WTC11 (cell line): ENCODE measurements at regions not wholly inside any gene's neighbourhood (a gene's known extent, or its start where the extent isn't known, plus 50 kb on each side); places are given as distances from the start of the nearest gene placed in this dataset.

Experiments
- ATAC-seq: fragments of 200-7000 bp; cut with Tn5 transposase; 2 replicates; pipeline ENCODE4 v1.10.0; 2021; ENCODE audit warnings: mild to moderate bottlenecking, moderate library complexity
- CTCF ChIA-PET: fragments of 300-600 bp; sonication (Branson Sonifier 250); formaldehyde crosslinking; loops from one replicate; lab custom pipeline; 2021; ENCODE audit warnings: antibody characterized with exemption; lab: Charles Lee
- POLR2A ChIA-PET: fragments of 350-600 bp; sonication (Branson Sonifier 250); formaldehyde crosslinking; loops from one replicate; lab custom pipeline; 2021; ENCODE audit warnings: antibody characterized with exemption; lab: Charles Lee
- DNase-seq: peaks from one replicate; pipeline ENCODE4 v3.0.0; 2021; ENCODE audit warnings: low spot score
- H3K27ac Mint-ChIP-seq: 2 replicates; pipeline ENCODE4 v1.8.0; 2021; ENCODE audit warnings: mixed read lengths
- H3K27me3 Mint-ChIP-seq: 2 replicates; pipeline ENCODE4 v1.8.0; 2021; ENCODE audit warnings: low read depth, mild to moderate bottlenecking, moderate library complexity, mixed read lengths
- H3K36me3 Mint-ChIP-seq: 2 replicates; pipeline ENCODE4 v1.8.0; 2021; ENCODE audit warnings: mixed read lengths
- H3K4me1 Mint-ChIP-seq: 2 replicates; pipeline ENCODE4 v1.8.0; 2022; ENCODE audit warnings: mixed read lengths
- H3K4me3 Mint-ChIP-seq: 2 replicates; pipeline ENCODE4 v1.8.0; 2021; ENCODE audit warnings: mild to moderate bottlenecking, moderate library complexity, mixed read lengths
- H3K9me3 Mint-ChIP-seq: 2 replicates; pipeline ENCODE4 v1.8.0; 2021; ENCODE audit warnings: mixed read lengths
- CREB1 ChIP-seq: sonication (generic); formaldehyde crosslinking; IDR thresholded peaks from 2 replicates; pipeline ENCODE4 v1.8.0; 2023; ENCODE audit warnings: mild to moderate bottlenecking, missing genetic modification reagents
- CREM ChIP-seq: sonication (generic); formaldehyde crosslinking; IDR thresholded peaks from 2 replicates; pipeline ENCODE4 v1.8.1; 2022; ENCODE audit warnings: mild to moderate bottlenecking, missing genetic modification reagents, moderate library complexity
- ESRRA ChIP-seq: sonication (generic); formaldehyde crosslinking; IDR thresholded peaks from 2 replicates; pipeline ENCODE4 v1.8.1; 2022; ENCODE audit warnings: mild to moderate bottlenecking, missing genetic modification reagents, borderline replicate concordance
- FOXP1 ChIP-seq: sonication (generic); formaldehyde crosslinking; IDR thresholded peaks from 2 replicates; pipeline ENCODE4 v1.8.0; 2022; ENCODE audit warnings: missing genetic modification reagents, mild to moderate bottlenecking, moderate library complexity, borderline replicate concordance
- IRF2 ChIP-seq: sonication (generic); formaldehyde crosslinking; IDR thresholded peaks from 2 replicates; pipeline ENCODE4 v1.8.0; 2022; ENCODE audit warnings: low read depth, missing genetic modification reagents, borderline replicate concordance
- NFE2L1 ChIP-seq: sonication (generic); formaldehyde crosslinking; IDR thresholded peaks from 2 replicates; pipeline ENCODE4 v1.8.1; 2023; ENCODE audit warnings: missing genetic modification reagents
- PREB ChIP-seq: sonication (generic); formaldehyde crosslinking; IDR thresholded peaks from 2 replicates; pipeline ENCODE4 v1.8.1; 2022; ENCODE audit warnings: mild to moderate bottlenecking, missing genetic modification reagents, moderate library complexity, borderline replicate concordance
- RORB ChIP-seq: fragments of 250-450 bp; sonication (Bioruptor Pico); IDR thresholded peaks from 2 replicates; pipeline ENCODE4 v1.9.0; 2021; ENCODE audit warnings: mild to moderate bottlenecking
- TCF7 ChIP-seq: sonication (generic); formaldehyde crosslinking; IDR thresholded peaks from 2 replicates; pipeline ENCODE4 v1.8.0; 2022; ENCODE audit warnings: mild to moderate bottlenecking, low read depth, missing genetic modification reagents, moderate library complexity
- ZMAT4 ChIP-seq: fragments of 250-450 bp; sonication (Bioruptor Pico); IDR thresholded peaks from 2 replicates; pipeline ENCODE4 v1.9.0; 2021; ENCODE audit warnings: mild to moderate bottlenecking
- ZNF219 ChIP-seq: sonication (generic); formaldehyde crosslinking; IDR thresholded peaks from 2 replicates; pipeline ENCODE4 v1.8.0; 2023; ENCODE audit warnings: missing genetic modification reagents, mild to moderate bottlenecking, borderline replicate concordance
- ZNF281 ChIP-seq: sonication (generic); formaldehyde crosslinking; IDR thresholded peaks from 2 replicates; pipeline ENCODE4 v1.8.0; 2023; ENCODE audit warnings: mild to moderate bottlenecking, missing genetic modification reagents
- ZNF423 ChIP-seq: fragments of 250-450 bp; sonication (Bioruptor Pico); IDR thresholded peaks from 2 replicates; pipeline ENCODE4 v2.1.2; 2022; ENCODE audit warnings: mild to moderate bottlenecking, moderate library complexity
- TF ChIP-seq, protein P1 (sequence below): fragments of 250-450 bp; sonication (Bioruptor Pico); IDR thresholded peaks from 2 replicates; pipeline ENCODE4 v1.9.0; 2021; ENCODE audit warnings: mild to moderate bottlenecking, borderline replicate concordance
- TF ChIP-seq, protein P2 (sequence below): sonication (generic); formaldehyde crosslinking; IDR thresholded peaks from 2 replicates; pipeline ENCODE4 v1.8.1; 2023; ENCODE audit warnings: mild to moderate bottlenecking, missing genetic modification reagents, borderline replicate concordance
- TF ChIP-seq, protein P3 (sequence below): sonication (generic); formaldehyde crosslinking; conservative IDR thresholded peaks from 2 replicates; pipeline ENCODE4 v1.8.1; 2023; ENCODE audit warnings: mild to moderate bottlenecking, low read depth, missing genetic modification reagents, moderate library complexity

DNA sequence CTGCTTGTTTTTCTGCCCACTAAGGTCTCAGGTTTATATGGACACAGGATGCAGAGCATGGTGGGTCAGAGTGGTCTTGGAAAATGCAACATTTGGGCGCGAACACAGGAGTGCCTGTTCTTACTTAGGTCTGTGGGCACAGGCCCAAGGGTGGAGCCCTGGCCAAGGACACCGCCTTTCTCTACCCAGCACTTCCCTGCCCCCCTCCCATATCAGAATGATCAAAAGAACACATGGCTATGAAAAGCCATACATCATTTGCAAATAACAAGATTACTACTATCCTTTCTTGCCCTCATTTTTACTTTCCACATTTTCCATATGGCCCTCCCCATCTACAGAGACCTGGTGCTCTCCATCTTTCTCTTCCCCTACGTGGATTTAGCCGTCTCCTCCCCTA is 162.2 kb downstream of the ENC1 start:
- DNase-seq (no peak), ATAC-seq (no peak)
- no peaks in the 10 kb centered on the region for H3K9me3 Mint-ChIP-seq
- H3K27me3 Mint-ChIP-seq = no peaks in the 10 kb centered on the region
- POLR2A ChIA-PET = interaction anchor here (0.7 kb wide), 1 partner anchor 9 kb away, joined by 4 read pairs; no protein-coding TSS in a partner anchor
- CTCF ChIA-PET = no interaction called here
- no peak overlapping the region for H3K27ac Mint-ChIP-seq
- H3K36me3 Mint-ChIP-seq = no peaks in the 10 kb centered on the region
- H3K4me3 Mint-ChIP-seq = no peak overlapping the region
- no peak for TF ChIP-seq NFE2L1
- TF ChIP-seq ZMAT4 (CRISPR knock-in tag) = no peak
- TF ChIP-seq RORB (CRISPR knock-in tag) = no peak
- no peak for TF ChIP-seq ESRRA (CRISPR knock-in tag)
- TF ChIP-seq PREB (CRISPR knock-in tag) = no peak
- no peak for TF ChIP-seq TCF7 (CRISPR knock-in tag)
- TF ChIP-seq ZNF281 (CRISPR knock-in tag) = no peak
- TF ChIP-seq ZNF219 = no peak
- no peak for TF ChIP-seq ZNF423 (CRISPR knock-in tag)
- no peak for TF ChIP-seq CREM (CRISPR knock-in tag)
- TF ChIP-seq, protein P1, sequence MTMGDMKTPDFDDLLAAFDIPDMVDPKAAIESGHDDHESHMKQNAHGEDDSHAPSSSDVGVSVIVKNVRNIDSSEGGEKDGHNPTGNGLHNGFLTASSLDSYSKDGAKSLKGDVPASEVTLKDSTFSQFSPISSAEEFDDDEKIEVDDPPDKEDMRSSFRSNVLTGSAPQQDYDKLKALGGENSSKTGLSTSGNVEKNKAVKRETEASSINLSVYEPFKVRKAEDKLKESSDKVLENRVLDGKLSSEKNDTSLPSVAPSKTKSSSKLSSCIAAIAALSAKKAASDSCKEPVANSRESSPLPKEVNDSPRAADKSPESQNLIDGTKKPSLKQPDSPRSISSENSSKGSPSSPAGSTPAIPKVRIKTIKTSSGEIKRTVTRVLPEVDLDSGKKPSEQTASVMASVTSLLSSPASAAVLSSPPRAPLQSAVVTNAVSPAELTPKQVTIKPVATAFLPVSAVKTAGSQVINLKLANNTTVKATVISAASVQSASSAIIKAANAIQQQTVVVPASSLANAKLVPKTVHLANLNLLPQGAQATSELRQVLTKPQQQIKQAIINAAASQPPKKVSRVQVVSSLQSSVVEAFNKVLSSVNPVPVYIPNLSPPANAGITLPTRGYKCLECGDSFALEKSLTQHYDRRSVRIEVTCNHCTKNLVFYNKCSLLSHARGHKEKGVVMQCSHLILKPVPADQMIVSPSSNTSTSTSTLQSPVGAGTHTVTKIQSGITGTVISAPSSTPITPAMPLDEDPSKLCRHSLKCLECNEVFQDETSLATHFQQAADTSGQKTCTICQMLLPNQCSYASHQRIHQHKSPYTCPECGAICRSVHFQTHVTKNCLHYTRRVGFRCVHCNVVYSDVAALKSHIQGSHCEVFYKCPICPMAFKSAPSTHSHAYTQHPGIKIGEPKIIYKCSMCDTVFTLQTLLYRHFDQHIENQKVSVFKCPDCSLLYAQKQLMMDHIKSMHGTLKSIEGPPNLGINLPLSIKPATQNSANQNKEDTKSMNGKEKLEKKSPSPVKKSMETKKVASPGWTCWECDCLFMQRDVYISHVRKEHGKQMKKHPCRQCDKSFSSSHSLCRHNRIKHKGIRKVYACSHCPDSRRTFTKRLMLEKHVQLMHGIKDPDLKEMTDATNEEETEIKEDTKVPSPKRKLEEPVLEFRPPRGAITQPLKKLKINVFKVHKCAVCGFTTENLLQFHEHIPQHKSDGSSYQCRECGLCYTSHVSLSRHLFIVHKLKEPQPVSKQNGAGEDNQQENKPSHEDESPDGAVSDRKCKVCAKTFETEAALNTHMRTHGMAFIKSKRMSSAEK (CRISPR knock-in tag) = no peak
- TF ChIP-seq FOXP1 (CRISPR knock-in tag) = no peak
- no peak for TF ChIP-seq CREB1 (CRISPR knock-in tag)
- TF ChIP-seq IRF2 (CRISPR knock-in tag) = no peak
- TF ChIP-seq, protein P2, sequence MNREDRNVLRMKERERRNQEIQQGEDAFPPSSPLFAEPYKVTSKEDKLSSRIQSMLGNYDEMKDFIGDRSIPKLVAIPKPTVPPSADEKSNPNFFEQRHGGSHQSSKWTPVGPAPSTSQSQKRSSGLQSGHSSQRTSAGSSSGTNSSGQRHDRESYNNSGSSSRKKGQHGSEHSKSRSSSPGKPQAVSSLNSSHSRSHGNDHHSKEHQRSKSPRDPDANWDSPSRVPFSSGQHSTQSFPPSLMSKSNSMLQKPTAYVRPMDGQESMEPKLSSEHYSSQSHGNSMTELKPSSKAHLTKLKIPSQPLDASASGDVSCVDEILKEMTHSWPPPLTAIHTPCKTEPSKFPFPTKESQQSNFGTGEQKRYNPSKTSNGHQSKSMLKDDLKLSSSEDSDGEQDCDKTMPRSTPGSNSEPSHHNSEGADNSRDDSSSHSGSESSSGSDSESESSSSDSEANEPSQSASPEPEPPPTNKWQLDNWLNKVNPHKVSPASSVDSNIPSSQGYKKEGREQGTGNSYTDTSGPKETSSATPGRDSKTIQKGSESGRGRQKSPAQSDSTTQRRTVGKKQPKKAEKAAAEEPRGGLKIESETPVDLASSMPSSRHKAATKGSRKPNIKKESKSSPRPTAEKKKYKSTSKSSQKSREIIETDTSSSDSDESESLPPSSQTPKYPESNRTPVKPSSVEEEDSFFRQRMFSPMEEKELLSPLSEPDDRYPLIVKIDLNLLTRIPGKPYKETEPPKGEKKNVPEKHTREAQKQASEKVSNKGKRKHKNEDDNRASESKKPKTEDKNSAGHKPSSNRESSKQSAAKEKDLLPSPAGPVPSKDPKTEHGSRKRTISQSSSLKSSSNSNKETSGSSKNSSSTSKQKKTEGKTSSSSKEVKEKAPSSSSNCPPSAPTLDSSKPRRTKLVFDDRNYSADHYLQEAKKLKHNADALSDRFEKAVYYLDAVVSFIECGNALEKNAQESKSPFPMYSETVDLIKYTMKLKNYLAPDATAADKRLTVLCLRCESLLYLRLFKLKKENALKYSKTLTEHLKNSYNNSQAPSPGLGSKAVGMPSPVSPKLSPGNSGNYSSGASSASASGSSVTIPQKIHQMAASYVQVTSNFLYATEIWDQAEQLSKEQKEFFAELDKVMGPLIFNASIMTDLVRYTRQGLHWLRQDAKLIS (CRISPR knock-in tag) = no peak
- TF ChIP-seq, protein P3, sequence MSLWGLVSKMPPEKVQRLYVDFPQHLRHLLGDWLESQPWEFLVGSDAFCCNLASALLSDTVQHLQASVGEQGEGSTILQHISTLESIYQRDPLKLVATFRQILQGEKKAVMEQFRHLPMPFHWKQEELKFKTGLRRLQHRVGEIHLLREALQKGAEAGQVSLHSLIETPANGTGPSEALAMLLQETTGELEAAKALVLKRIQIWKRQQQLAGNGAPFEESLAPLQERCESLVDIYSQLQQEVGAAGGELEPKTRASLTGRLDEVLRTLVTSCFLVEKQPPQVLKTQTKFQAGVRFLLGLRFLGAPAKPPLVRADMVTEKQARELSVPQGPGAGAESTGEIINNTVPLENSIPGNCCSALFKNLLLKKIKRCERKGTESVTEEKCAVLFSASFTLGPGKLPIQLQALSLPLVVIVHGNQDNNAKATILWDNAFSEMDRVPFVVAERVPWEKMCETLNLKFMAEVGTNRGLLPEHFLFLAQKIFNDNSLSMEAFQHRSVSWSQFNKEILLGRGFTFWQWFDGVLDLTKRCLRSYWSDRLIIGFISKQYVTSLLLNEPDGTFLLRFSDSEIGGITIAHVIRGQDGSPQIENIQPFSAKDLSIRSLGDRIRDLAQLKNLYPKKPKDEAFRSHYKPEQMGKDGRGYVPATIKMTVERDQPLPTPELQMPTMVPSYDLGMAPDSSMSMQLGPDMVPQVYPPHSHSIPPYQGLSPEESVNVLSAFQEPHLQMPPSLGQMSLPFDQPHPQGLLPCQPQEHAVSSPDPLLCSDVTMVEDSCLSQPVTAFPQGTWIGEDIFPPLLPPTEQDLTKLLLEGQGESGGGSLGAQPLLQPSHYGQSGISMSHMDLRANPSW (CRISPR knock-in tag) = no peak
- TF ChIP-seq, all 79 proteins: peak for 0
- H3K4me1 Mint-ChIP-seq = peaks cover 57% of the 10 kb centered on the region
